ENCODE measurements at regions not wholly inside any gene's neighbourhood (a gene's known extent, or its start where the extent isn't known, plus 50 kb on each side); places are given as distances from the start of the nearest gene placed in this dataset.

DNA sequence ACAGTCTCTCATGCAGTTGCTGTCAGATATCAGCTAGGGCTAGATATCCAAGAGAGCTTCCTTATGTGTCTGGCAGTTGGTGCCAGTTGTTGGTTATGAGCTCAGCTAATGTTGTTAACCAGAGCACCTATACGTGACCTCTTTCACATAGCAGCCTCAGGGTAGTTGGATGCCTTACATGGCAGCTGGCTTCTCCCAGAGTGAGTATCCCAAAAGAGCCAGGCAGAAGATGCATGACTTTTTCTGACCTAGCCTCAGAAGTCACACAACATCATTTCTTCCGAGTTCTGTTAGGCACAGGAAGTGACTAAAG is 175.7 kb downstream of the VEGFA start:
- Histone ChIP-seq H4K20me1 (replicated peaks; ENCODE audit: control insufficient read depth, extremely low read depth, insufficient read depth, low read length) (no peaks in the 10 kb centered on the region), H3K4me1 (ENCODE audit: control insufficient read depth, extremely low read depth, insufficient read depth, low read length) (no peaks in the 10 kb centered on the region), H3K4me2 (ENCODE audit: insufficient read depth, low read length) (no peak overlapping the region), H3K4me3 (replicated peaks in 1 of 3; ENCODE audit: insufficient read depth in 1 of 3, low read depth in 1 of 3, low read length in 3 of 3) (no peak overlapping the region), H3K9ac (replicated peaks; ENCODE audit: extremely low read depth, insufficient read depth, low read length) (no peak overlapping the region), H3K9me1 (replicated peaks; ENCODE audit: control insufficient read depth, extremely low read depth, insufficient read depth, low read length) (no peaks in the 10 kb centered on the region), H3K27ac (ENCODE audit: insufficient read depth, low read depth, low read length) (no peak overlapping the region), H2AFZ (ENCODE audit: low read depth, low read length) (no peak overlapping the region), H3K9me3 (replicated peaks; ENCODE audit: control insufficient read depth, insufficient read depth, low read length) (no peaks in the 10 kb centered on the region), H3K27me3 (ENCODE audit: control insufficient read depth in 2 of 2, insufficient read depth in 2 of 2, low read length in 2 of 2) (peaks cover 2 to 3% of the 10 kb centered on the region in 2 experiments), H3K36me3 (ENCODE audit: control insufficient read depth in 2 of 2, extremely low read depth in 1 of 2, insufficient read depth in 2 of 2, low read length in 2 of 2) (no peaks in the 10 kb centered on the region), H3K79me2 (ENCODE audit: control insufficient read depth, insufficient read depth, low read length) (no peaks in the 10 kb centered on the region)
- FAIRE-seq (no peak), DNase-seq (ENCODE audit: low read depth, low spot score) (no peak)
- TF ChIP-seq GATA2 (IDR thresholded peaks at IDR 0.05; ENCODE audit: insufficient read depth, insufficient read length, low read depth, low read length) = no peak
- TF ChIP-seq, protein P1, sequence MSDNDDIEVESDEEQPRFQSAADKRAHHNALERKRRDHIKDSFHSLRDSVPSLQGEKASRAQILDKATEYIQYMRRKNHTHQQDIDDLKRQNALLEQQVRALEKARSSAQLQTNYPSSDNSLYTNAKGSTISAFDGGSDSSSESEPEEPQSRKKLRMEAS (IDR thresholded peaks at IDR 0.05; ENCODE audit: insufficient read depth, insufficient read length) = no peak
- TF ChIP-seq MYC (IDR thresholded peaks at IDR 0.05; ENCODE audit: low read depth, low read length) = no peak
- no peak for TF ChIP-seq POLR2A (IDR thresholded peaks at IDR 0.05; ENCODE audit: low read depth, low read length)
- TF ChIP-seq FOS (IDR thresholded peaks at IDR 0.05; ENCODE audit: borderline replicate concordance, insufficient read depth, low read length) = no peak
- TF ChIP-seq EZH2 (IDR thresholded peaks at IDR 0.05; ENCODE audit: borderline replicate concordance, low read depth, low read length, severe bottlenecking) = no peak
- no peak for TF ChIP-seq POLR2AphosphoS5 (IDR thresholded peaks at IDR 0.05; ENCODE audit: insufficient read depth, low read depth, low read length)
- no peak for TF ChIP-seq JUN (IDR thresholded peaks at IDR 0.05; ENCODE audit: borderline replicate concordance, insufficient read depth, insufficient read length, low read depth)
- CTCF ChIA-PET = interaction anchor here (0.7 to 1.1 kb wide), 4 partner anchors 8 to 171 kb away, joined by 3 to 4 read pairs (median 4); no protein-coding TSS in a partner anchor
- dilution Hi-C loops (cut with MboI; ENCODE audit: extremely low pct_ligation_motif_present, low sequenced_read_pairs) = no loop called here
- no TSS peak for BruUV-seq (replicated peaks)
- intact Hi-C loops (cut with micrococcal nuclease) = no loop called here
- POLR2A ChIA-PET = no interaction called here

All from endothelial cell of umbilical vein (primary cell).